ENCODE measurements at regions not wholly inside any gene's neighbourhood (a gene's known extent, or its start where the extent isn't known, plus 50 kb on each side); places are given as distances from the start of the nearest gene placed in this dataset.

DNA sequence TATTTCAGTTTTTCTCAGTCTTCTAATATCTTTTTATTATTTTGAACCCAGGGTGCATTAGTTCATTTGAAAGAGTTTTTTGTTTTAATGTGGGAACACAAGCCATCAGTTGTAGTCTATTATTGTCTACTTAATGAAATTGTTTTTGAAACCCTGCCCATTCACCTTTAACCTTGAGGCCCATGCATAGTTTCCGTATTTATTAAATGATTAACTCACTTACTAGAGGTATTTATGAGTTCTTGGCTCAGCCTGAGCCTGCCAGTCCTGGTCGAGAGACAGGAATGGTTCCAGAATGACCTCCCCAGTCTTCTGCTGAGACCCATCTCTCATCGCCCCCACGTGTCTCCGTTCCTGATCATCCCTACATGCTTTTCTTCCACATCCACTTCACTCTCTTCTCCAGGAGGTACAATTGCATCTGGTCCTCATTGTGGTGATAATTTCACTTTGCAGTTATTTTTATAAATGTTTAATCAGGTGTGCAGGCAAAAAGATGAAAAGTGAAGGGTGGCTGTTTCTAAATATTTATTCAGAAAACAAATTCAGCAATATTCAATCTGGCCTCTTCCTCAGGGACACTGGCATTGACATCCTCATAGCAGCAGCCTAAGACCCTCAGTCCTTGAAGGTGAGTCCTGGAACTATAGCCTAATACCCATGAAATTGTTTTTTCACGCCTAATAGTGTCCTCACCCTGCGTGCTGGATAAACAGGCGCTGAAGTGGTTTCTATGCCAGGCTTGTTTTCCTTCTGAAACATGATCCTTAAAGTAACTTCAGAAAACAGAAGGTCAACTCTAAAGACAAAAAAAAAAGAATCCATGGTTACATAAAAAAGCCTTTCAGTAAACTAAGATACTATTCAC lies 112.8 kb downstream of the KDR start:
- H3K4me1 Mint-ChIP-seq, result peaks cover 12% of the 10 kb centered on the region in 2 experiments
- no peak overlapping the region for H3K4me2 ChIP-seq (ENCODE audit: insufficient read depth, insufficient read length, low read length)

More for the DNA sequence above, 112.8 kb downstream of the KDR start:
- H4K20me1 ChIP-seq (ENCODE audit: control insufficient read depth, insufficient read depth, insufficient read length), result no peaks in the 10 kb centered on the region
- H2BK15ac ChIP-seq (ENCODE audit: low read depth, low read length), result no peak overlapping the region
- no peak for TF ChIP-seq CTCF (conservative IDR thresholded peaks at IDR 0.05)
- no peak overlapping the region for H3T11ph ChIP-seq (ENCODE audit: low read length)
- no peak overlapping the region for H3K56ac ChIP-seq (ENCODE audit: insufficient read length, low read depth, low read length)
- no peak overlapping the region for H2AK5ac ChIP-seq (ENCODE audit: insufficient read length, low read length)
- H3K9ac ChIP-seq (ENCODE audit: extremely low read depth, insufficient read length, low read length), result no peak overlapping the region
- no peak overlapping the region for H3K4ac ChIP-seq (ENCODE audit: low read depth, low read length)
- no peak overlapping the region for H4K91ac ChIP-seq (ENCODE audit: insufficient read length, low read depth, low read length)
- no peak overlapping the region for H3K27ac Mint-ChIP-seq
- H2BK120ac ChIP-seq (ENCODE audit: low read depth, low read length, poor library complexity, severe bottlenecking), result no peak overlapping the region
- H3K18ac ChIP-seq (ENCODE audit: insufficient read length, low read depth, low read length), result no peak overlapping the region
- H4K8ac ChIP-seq (replicated peaks; ENCODE audit: insufficient read length, low read depth, low read length), result no peak overlapping the region
- DNase-seq, result no peak
- H4K5ac ChIP-seq (ENCODE audit: insufficient read length, low read depth, low read length), result no peak overlapping the region
- no peaks in the 10 kb centered on the region; a peak in 3 of 5 replicates for H3K9me3 Mint-ChIP-seq
- H2BK12ac ChIP-seq (ENCODE audit: insufficient read length, low read depth, low read length), result no peak overlapping the region
- no peaks in the 10 kb centered on the region for H3K23me2 ChIP-seq (ENCODE audit: insufficient read length, low read depth, low read length, poor library complexity, severe bottlenecking)
- H3K36me3 Mint-ChIP-seq (ENCODE audit: insufficient read depth in 1 of 3, low read depth in 3 of 3), result peaks cover 0 to 3% (median 0%) of the 10 kb centered on the region in 3 experiments; a peak in 2 of 7 replicates
- H3K79me1 ChIP-seq (ENCODE audit: insufficient read depth, low read depth, low read length, poor library complexity, severe bottlenecking), result no peaks in the 10 kb centered on the region
- H3K14ac ChIP-seq (ENCODE audit: insufficient read depth, low read length), result no peak overlapping the region
- H3K79me2 ChIP-seq (ENCODE audit: insufficient read depth, low read length), result 0 out of 2 replicates have a peak, but pooled peaks cover 2% of the 10 kb centered on the region
- no peaks in the 10 kb centered on the region for H3K9me3 ChIP-seq (ENCODE audit: control insufficient read depth, low read depth, low read length)
- H3K4me3 Mint-ChIP-seq, result no peak overlapping the region
- H3K27me3 ChIP-seq (ENCODE audit: insufficient read depth, low read length), result no peaks in the 10 kb centered on the region
- no peaks in the 10 kb centered on the region; the same call in 1 of the 2 replicates for H3K27me3 Mint-ChIP-seq (ENCODE audit: low read depth)
- no peak overlapping the region for H2AFZ ChIP-seq (ENCODE audit: low read length)
- no CpG with 5 or more reads among the region's 8 CpGs for WGBS (ENCODE audit: extremely low coverage, insufficient read length, low lambda C conversion rate)
- H3K27ac ChIP-seq (ENCODE audit: insufficient read length, low read depth, low read length), result no peak overlapping the region
- no peak overlapping the region for H3K23ac ChIP-seq (ENCODE audit: insufficient read length, low read depth, low read length)
- H3K4me1 ChIP-seq (ENCODE audit: insufficient read depth, low read length), result no peaks in the 10 kb centered on the region; the same call in 1 of the 2 replicates
- H2BK20ac ChIP-seq (ENCODE audit: low read depth, low read length, poor library complexity, severe bottlenecking), result no peak overlapping the region
- H2BK5ac ChIP-seq (ENCODE audit: insufficient read length, low read length), result no peak overlapping the region
